Gastrocnemius medialis (tissue), 4 donors: ENCODE measurements at regions not wholly inside any gene's neighbourhood (a gene's known extent, or its start where the extent isn't known, plus 50 kb on each side); places are given as distances from the start of the nearest gene placed in this dataset.

Experiments
- POLR2A ChIP-seq, 2 donors: fragments of 450-650 bp; IDR thresholded peaks; one replicate each; pipeline ENCODE4 v1.6.1; 2017; ENCODE audit warnings: antibody characterized with exemption in 2 of 2, mild to moderate bottlenecking in 2 of 2, moderate library complexity in 2 of 2
- TF ChIP-seq, protein P1 (sequence below), 5 experiments: fragments of 450-650 bp in 3 of 5; fragments of 200-600 bp in 2 of 5; sonication (generic) in 2 of 5; IDR thresholded peaks in 4 of 5; conservative IDR thresholded peaks in 1 of 5; 1 replicate in 4 of 5; 2 replicates in 1 of 5; pipeline ENCODE4 v1.5.1; 2016 to 2019; ENCODE audit warnings: antibody characterized with exemption in 5 of 5, mild to moderate bottlenecking in 3 of 5, moderate library complexity in 3 of 5

- TF ChIP-seq POLR2A (IDR thresholded peaks at IDR 0.05) = no peak
- TF ChIP-seq, protein P1, sequence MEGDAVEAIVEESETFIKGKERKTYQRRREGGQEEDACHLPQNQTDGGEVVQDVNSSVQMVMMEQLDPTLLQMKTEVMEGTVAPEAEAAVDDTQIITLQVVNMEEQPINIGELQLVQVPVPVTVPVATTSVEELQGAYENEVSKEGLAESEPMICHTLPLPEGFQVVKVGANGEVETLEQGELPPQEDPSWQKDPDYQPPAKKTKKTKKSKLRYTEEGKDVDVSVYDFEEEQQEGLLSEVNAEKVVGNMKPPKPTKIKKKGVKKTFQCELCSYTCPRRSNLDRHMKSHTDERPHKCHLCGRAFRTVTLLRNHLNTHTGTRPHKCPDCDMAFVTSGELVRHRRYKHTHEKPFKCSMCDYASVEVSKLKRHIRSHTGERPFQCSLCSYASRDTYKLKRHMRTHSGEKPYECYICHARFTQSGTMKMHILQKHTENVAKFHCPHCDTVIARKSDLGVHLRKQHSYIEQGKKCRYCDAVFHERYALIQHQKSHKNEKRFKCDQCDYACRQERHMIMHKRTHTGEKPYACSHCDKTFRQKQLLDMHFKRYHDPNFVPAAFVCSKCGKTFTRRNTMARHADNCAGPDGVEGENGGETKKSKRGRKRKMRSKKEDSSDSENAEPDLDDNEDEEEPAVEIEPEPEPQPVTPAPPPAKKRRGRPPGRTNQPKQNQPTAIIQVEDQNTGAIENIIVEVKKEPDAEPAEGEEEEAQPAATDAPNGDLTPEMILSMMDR (IDR thresholded peaks at IDR 0.05 in 4 of 5, conservative IDR thresholded peaks at IDR 0.05 in 1 of 5) = no peak
These were observed 366.7 kb downstream of the THBS2 start for GRCh38 chr6:168886964-168887363.
